Smooth muscle cell of the brain vasculature (primary cell): ENCODE measurements at regions not wholly inside any gene's neighbourhood (a gene's known extent, or its start where the extent isn't known, plus 50 kb on each side); places are given as distances from the start of the nearest gene placed in this dataset.

Experiments
- DNase-seq: peaks from one replicate; pipeline ENCODE4 v3.0.0-alpha.2; 2012; ENCODE audit warnings: low read depth, low spot score

- no peak for DNase-seq
These were observed 61.3 kb upstream of the SPIN1 start for GRCh38 chr9:88326936-88327335.

GRCh38 chr9:88326015-88326414 is 62.2 kb upstream of the SPIN1 start:
- no peak for DNase-seq

DNA sequence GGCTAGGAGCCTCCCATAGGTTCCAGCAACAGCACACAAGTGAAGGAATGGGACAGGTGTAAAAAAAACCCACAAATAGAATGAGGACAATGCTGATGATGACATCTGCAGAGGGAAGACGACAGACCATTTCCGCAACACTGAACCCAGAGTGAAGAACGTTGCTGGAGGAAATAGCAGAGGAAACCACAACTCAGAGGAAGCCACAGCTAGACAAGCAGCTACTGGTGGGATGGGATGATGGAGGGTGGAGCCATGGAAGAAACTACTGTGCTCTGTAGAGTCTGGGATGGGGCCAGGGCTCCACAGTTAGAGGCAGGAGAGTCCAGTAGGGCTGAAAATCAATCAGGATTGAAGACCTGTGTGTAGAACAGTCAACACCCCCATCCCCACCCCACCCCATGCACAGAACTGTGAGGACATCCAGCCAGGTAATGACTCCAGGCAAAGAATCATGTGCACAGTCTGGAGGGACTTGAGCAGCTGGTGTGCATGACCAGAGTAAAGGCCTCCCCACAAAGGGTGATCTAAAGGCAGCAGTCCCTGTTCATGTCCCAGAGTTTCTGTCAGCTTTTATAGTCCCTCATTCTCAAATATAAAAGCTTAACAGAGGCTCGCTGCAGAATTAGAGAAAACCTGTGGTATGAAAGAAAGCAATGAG is 65.2 kb upstream of the SPIN1 start:
- no peak for DNase-seq

GRCh38 chr9:88321764-88322163 is 66.5 kb upstream of the SPIN1 start:
- DNase-seq: no peak

- no peak for DNase-seq
These were observed 67.4 kb upstream of the SPIN1 start for GRCh38 chr9:88320748-88321415.

- no peak for DNase-seq
These were observed 68.1 kb upstream of the SPIN1 start for GRCh38 chr9:88319936-88320747.

DNA sequence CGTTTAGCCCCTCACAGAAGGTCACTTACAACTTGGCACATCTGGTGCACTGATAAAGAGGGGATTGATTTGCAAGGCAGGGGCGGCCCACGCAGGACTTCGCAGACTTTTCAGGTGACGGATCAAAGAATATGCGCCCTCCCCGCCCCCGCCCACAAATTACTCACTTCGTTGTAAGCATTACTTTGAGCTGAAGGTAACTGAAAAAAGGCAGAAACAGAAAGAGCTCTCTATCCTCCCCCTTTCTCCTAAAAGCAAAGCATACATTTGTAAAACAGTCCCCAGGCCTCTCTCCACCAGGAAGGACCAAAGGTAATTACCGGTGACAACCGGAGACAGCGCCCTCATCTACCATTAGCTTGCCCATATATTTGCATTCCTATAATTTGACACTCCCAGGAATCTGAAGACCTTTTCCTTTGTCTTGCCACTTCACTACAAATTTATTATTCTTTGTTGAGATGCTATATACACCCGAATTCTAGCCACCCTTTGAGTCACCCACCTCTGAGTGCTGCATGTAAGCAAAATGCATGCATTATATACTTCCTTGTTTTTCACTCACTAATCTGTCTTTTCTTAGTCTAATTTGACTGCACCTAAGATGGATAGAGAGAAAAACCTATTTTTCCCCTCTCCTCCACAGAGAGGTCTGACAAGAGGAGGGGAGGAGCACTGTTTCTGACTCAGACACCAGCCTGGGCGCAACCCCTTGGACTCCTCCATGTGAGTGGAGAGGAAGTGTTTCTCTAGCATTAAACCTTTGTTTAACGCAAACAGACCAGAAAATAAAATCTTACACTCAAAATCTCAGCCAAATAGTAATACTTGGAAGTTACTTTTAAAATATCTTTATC is 74.7 kb upstream of the SPIN1 start:
- DNase-seq: no peak

DNA sequence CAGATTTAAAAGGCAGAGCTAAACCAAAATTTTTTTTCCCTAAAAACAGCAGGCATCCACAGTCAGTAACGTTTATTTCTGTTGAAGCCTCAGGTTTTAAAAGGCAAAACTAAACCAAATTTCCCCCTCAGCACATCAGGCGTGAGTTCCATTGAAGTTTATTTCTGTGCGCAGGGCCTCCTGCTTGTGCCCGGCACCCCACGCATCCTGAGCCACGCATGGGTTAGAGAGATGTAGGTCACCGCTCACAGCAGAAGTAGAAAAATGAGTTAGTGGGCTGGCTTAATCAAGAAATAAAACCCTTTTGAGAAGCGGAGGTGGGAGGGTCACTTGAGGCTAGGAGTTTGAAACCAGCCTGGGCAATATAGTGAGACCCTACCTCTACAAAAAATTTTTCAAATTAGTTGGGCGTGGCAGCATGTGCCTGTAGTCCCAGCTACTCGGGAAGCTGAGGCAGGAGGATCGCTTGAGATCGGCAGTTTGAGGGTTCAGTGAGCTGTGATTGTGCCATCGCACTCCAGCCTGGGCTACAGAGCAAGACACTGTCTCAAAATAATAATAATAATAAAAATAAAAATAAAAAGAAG is 75.6 kb upstream of the SPIN1 start:
- DNase-seq: no peak

DNA sequence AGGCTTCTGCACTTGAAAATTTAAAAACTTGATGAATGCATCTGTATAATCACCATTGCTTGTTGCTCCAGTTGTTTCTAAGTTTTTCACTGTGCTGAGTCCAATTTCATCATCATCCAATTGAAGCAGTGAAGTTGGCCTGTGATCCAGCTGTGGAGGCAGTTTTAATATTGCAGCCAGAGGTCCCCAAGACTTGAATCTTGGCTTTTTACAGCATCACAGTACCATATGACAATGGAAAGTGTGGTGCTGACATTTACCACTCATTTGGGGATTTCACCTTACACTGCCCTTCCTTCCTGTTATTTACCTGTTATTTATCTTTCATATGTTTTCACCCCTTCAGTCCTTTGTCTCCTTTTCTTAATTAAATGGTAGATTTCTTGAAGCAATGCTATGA is 76.2 kb upstream of the SPIN1 start:
- DNase-seq: no peak

DNA sequence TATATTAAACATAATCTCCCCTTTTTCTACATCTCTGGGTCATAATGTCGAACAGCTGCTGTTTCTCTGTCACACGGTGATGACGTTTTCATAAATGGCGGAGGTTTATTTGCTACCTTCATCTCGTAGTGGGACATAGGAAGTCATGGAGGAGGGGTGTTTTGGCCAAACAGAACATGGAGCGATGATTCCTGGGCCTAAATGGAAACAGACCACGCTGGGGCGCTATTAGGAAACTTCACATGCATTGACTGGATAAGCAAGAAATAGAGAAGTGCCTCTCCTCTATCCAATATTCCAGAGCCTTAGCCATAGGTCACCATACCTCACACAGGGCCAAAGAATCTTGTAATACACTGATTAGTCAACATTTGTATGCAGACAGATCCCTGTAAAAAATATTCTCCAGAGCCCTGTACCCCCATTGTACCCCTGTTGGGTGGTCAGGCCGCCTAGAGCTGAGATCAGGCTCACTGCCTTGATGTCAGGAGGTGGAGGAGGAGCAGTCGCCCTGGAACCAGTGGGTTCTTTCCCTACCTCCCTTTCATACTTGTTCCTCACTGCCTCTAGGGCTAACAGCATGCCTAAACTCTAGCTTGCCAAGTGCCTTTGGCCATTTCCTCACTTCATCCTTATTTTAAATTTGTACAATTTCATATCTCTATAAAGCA is 77.8 kb upstream of the SPIN1 start:
- DNase-seq: no peak

GRCh38 chr9:88308831-88309560 is 79.2 kb upstream of the SPIN1 start:
- DNase-seq: no peak

- DNase-seq: no peak
These were observed 81.1 kb upstream of the SPIN1 start for GRCh38 chr9:88307136-88307535.

DNA sequence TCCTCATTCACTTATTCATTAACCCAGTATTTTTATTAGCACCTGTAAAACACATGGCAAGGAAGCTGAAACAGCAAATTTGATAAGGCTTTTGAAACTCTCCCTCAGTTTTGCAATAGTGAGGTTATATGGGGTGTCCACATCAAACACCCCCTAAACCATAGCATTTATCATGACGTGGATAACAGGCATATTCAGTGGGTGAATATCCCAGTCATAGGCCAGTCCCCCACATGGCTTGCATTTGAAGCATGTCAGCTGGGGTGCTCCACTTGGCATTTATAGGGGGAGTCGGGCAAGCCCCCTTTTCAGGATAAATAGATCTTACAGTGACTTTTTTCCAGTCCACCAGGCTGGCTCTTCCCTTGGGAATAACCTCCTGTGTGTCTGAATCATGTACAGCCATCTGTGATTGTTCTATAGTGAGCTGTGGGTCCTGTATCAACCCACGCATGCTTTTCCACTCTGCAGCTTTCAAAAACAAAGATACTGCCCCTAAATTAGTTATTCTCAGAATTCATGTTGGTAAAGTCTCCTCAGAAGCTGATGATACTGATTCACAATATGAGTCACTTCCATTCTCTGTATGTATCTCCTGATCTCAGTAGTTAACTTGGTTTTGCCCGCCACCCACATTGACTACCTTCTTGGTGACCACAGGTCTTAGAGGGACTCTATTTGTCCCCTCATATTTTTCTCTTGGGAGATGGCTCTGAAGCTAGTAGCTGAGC is 84.4 kb upstream of the SPIN1 start:
- no peak for DNase-seq

GRCh38 chr9:88302579-88303324 is 85.5 kb upstream of the SPIN1 start:
- no peak for DNase-seq

GRCh38 chr9:88300556-88300955 is 87.7 kb upstream of the SPIN1 start:
- no peak for DNase-seq

DNA sequence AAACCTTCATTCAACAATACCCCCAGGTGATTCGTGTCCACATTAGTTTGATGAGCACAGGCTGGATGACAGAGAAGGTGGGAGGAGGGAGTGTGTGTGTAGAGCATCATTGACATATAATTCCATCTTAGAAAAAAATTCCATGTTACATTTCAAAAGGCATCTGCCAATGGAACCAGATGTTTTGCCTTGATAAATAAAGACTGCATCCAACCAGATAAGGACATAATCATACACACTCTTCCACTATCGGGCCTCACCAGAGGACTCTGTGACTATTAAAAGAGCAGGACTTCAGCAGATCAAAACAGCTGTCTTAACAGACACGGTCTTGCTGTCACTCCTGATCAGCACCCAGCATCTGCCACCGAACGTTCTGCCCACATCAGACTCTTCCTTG is 96.4 kb upstream of the SPIN1 start:
- DNase-seq: no peak

GRCh38 chr9:88291056-88291455 is 97.2 kb upstream of the SPIN1 start:
- no peak for DNase-seq

GRCh38 chr9:88289532-88289931 is 98.7 kb upstream of the SPIN1 start:
- DNase-seq: no peak

DNA sequence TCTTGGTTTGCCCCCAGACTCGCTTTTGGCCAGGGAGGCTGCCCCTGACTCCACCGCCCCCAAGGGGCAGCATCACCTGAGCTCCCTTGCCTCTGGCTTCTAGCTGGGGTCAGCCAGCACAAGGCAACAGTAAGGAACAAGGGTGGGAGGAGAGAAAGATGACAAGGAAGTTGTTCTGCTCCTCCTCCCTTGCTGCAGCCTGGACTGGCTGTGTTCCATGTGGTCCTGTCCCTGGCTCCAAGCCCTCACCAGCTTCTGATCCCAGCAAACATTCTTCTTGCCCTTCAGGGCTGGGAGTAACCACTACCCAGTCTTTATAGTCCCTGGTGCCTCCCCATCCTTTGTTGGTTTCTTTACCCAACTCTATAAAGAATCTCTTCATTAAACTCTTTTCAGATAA is 100.3 kb upstream of the SPIN1 start:
- no peak for DNase-seq
